HG02981 (cell line): ENCODE measurements at regions not wholly inside any gene's neighbourhood (a gene's known extent, or its start where the extent isn't known, plus 50 kb on each side); places are given as distances from the start of the nearest gene placed in this dataset.
"Not testable (repeated sequence)": the region's sequence is repeated elsewhere in the genome, so short reads cannot be mapped to it uniquely, and the experiment has no call there.

ENCODE experiments used
- ATAC-seq: cut with Tn5 transposase; IDR thresholded peaks from one replicate; pipeline ENCODE4 v1.9.1; 2021; ENCODE audit warnings: mild to moderate bottlenecking, moderate library complexity; ENCODE audit not compliant: unreplicated experiment

GRCh38 chr21:38097789-38098188 lies 159.0 kb upstream of the KCNJ15 start:
- no peak for ATAC-seq

GRCh38 chr21:38112219-38112789 lies 144.5 kb upstream of the KCNJ15 start:
- no peak for ATAC-seq

GRCh38 chr21:38114717-38115333 lies 142.0 kb upstream of the KCNJ15 start:
- no peak for ATAC-seq

GRCh38 chr21:38115870-38116269 lies 140.9 kb upstream of the KCNJ15 start:
- no peak for ATAC-seq

- no peak for ATAC-seq
Measured at GRCh38 chr21:38119793-38120192, 137.0 kb upstream of the KCNJ15 start.

GRCh38 chr21:38120679-38120983 lies 136.2 kb upstream of the KCNJ15 start:
- ATAC-seq = not testable (repeated sequence)

GRCh38 chr21:38120984-38121855 lies 135.6 kb upstream of the KCNJ15 start:
- no peak for ATAC-seq

GRCh38 chr21:38121888-38122720 lies 134.7 kb upstream of the KCNJ15 start:
- ATAC-seq = no peak

- no peak for ATAC-seq
Measured at GRCh38 chr21:38123626-38124025, 133.2 kb upstream of the KCNJ15 start.

GRCh38 chr21:38126666-38127303 lies 130.0 kb upstream of the KCNJ15 start:
- peak; percentile 60 for ATAC-seq

- no peak for ATAC-seq
Measured at GRCh38 chr21:38129711-38130110, 127.1 kb upstream of the KCNJ15 start.

- ATAC-seq = no peak
Measured at GRCh38 chr21:38133240-38133639, 123.6 kb upstream of the KCNJ15 start.

- no peak for ATAC-seq
Measured at GRCh38 chr21:38134084-38134873, 122.5 kb upstream of the KCNJ15 start.

- no peak for ATAC-seq
Measured at GRCh38 chr21:38136201-38136600, 120.6 kb upstream of the KCNJ15 start.

GRCh38 chr21:38139380-38140168 lies 117.2 kb upstream of the KCNJ15 start:
- ATAC-seq = no peak

- ATAC-seq = no peak
Measured at GRCh38 chr21:38140207-38140903, 116.4 kb upstream of the KCNJ15 start.

- no peak for ATAC-seq
Measured at GRCh38 chr21:38142224-38142623, 114.6 kb upstream of the KCNJ15 start.

- no peak for ATAC-seq
Measured at GRCh38 chr21:38144193-38144592, 112.6 kb upstream of the KCNJ15 start.

GRCh38 chr21:38145104-38145503 lies 111.7 kb upstream of the KCNJ15 start:
- ATAC-seq = no peak
